HCT116 (cell line): ENCODE measurements at regions not wholly inside any gene's neighbourhood (a gene's known extent, or its start where the extent isn't known, plus 50 kb on each side); places are given as distances from the start of the nearest gene placed in this dataset.

Experiments used
- ATF3 ChIP-seq: IDR thresholded peaks from 2 replicates; pipeline ENCODE4 v1.6.1; 2012
- CTCF ChIP-seq, 3 experiments: fragments of 200-600 bp in 1 of 3; sonication (generic) in 1 of 3; IDR thresholded peaks in 2 of 3; conservative IDR thresholded peaks in 1 of 3; 2 replicates each; pipeline ENCODE4 v1.5.1; 2012 to 2017; ENCODE audit warnings: low read depth in 2 of 3, low read length in 2 of 3, antibody characterized with exemption in 1 of 3, borderline replicate concordance in 1 of 3, control low read depth in 1 of 3, mild to moderate bottlenecking in 1 of 3, mixed read lengths in 1 of 3, mixed run types in 1 of 3, moderate library complexity in 1 of 3; ENCODE audit not compliant: insufficient read depth in 1 of 3
- EZH2 ChIP-seq: fragments of 200-600 bp; sonication (generic); IDR thresholded peaks from 2 replicates; pipeline ENCODE4 v1.6.1; 2017; ENCODE audit warnings: antibody characterized with exemption, mixed run types
- MAX ChIP-seq: IDR thresholded peaks from 2 replicates; pipeline ENCODE4 v1.6.1; 2012
- SP1 ChIP-seq: IDR thresholded peaks from 2 replicates; pipeline ENCODE4 v1.6.1; 2012; ENCODE audit warnings: low read depth

GRCh38 chr3:72590732-72591221 is 257.5 kb downstream of the SHQ1 start:
- no peak for TF ChIP-seq ATF3
- TF ChIP-seq MAX = no peak
- no peak for TF ChIP-seq SP1
- no peak for TF ChIP-seq EZH2
- TF ChIP-seq CTCF (IDR thresholded peaks at IDR 0.05 in 2 of 3, conservative IDR thresholded peaks at IDR 0.05 in 1 of 3; ENCODE audit: borderline replicate concordance in 1 of 3, insufficient read depth in 1 of 3, low read depth in 2 of 3, low read length in 2 of 3) = no peak
